GM10266 (cell line): ENCODE measurements at regions not wholly inside any gene's neighbourhood (a gene's known extent, or its start where the extent isn't known, plus 50 kb on each side); places are given as distances from the start of the nearest gene placed in this dataset.
"Not testable (repeated sequence)": the region's sequence is repeated elsewhere in the genome, so short reads cannot be mapped to it uniquely, and the experiment has no call there.

Experiments used
- DNase-seq: peaks from one replicate; pipeline ENCODE4 v3.0.0; 2012; ENCODE audit errors: extremely low spot score
- CTCF ChIP-seq: IDR thresholded peaks from 2 replicates; pipeline ENCODE4 v1.5.1; 2012; ENCODE audit warnings: mild to moderate bottlenecking, low read depth; ENCODE audit not compliant: control insufficient read depth, insufficient read depth; ENCODE audit errors: missing control alignments

GRCh38 chr1:47491341-47491753 is 53.5 kb downstream of the FOXD2 start:
- no peak for TF ChIP-seq CTCF
- no peak for DNase-seq

GRCh38 chr1:47495176-47495713 is 57.4 kb downstream of the FOXD2 start:
- TF ChIP-seq CTCF = no peak
- no peak for DNase-seq

- no peak for DNase-seq
- no peak for TF ChIP-seq CTCF
Observed at GRCh38 chr1:47498551-47498950, 60.7 kb downstream of the FOXD2 start.

GRCh38 chr1:47501069-47501468 is 63.2 kb downstream of the FOXD2 start:
- TF ChIP-seq CTCF = no peak
- DNase-seq = no peak

- no peak for TF ChIP-seq CTCF
- DNase-seq = no peak
Observed at GRCh38 chr1:47502746-47503370, 65.0 kb downstream of the FOXD2 start.

- not testable (repeated sequence) for DNase-seq
Observed at GRCh38 chr1:47504840-47505239, 67.0 kb downstream of the FOXD2 start.

- no peak for DNase-seq
- TF ChIP-seq CTCF = no peak
Observed at GRCh38 chr1:47505267-47505666, 67.4 kb downstream of the FOXD2 start.

GRCh38 chr1:47506053-47506452 is 68.2 kb downstream of the FOXD2 start:
- no peak for TF ChIP-seq CTCF
- no peak for DNase-seq
